ENCODE measurements at regions not wholly inside any gene's neighbourhood (a gene's known extent, or its start where the extent isn't known, plus 50 kb on each side); places are given as distances from the start of the nearest gene placed in this dataset.

- TF ChIP-seq, protein P1, sequence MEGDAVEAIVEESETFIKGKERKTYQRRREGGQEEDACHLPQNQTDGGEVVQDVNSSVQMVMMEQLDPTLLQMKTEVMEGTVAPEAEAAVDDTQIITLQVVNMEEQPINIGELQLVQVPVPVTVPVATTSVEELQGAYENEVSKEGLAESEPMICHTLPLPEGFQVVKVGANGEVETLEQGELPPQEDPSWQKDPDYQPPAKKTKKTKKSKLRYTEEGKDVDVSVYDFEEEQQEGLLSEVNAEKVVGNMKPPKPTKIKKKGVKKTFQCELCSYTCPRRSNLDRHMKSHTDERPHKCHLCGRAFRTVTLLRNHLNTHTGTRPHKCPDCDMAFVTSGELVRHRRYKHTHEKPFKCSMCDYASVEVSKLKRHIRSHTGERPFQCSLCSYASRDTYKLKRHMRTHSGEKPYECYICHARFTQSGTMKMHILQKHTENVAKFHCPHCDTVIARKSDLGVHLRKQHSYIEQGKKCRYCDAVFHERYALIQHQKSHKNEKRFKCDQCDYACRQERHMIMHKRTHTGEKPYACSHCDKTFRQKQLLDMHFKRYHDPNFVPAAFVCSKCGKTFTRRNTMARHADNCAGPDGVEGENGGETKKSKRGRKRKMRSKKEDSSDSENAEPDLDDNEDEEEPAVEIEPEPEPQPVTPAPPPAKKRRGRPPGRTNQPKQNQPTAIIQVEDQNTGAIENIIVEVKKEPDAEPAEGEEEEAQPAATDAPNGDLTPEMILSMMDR (IDR thresholded peaks at IDR 0.05; ENCODE audit: low read depth, low read length, missing input control), result no peak
- TF ChIP-seq ATF3 (IDR thresholded peaks at IDR 0.05), result no peak
- TF ChIP-seq SP1 (IDR thresholded peaks at IDR 0.05), result no peak
- TF ChIP-seq JUND (IDR thresholded peaks at IDR 0.05), result no peak
- no peak for TF ChIP-seq REST (IDR thresholded peaks at IDR 0.05)
- TF ChIP-seq GABPA (IDR thresholded peaks at IDR 0.05 in 1 of 2, conservative IDR thresholded peaks at IDR 0.05 in 1 of 2), result no peak
- no peak for TF ChIP-seq EGR1 (IDR thresholded peaks at IDR 0.05; ENCODE audit: low read depth in 2 of 2)
- no peak for TF ChIP-seq RAD21 (IDR thresholded peaks at IDR 0.05)
- TF ChIP-seq HNF4A (conservative IDR thresholded peaks at IDR 0.05), result no peak
- TF ChIP-seq ZBTB33 (IDR thresholded peaks at IDR 0.05), result no peak
- TF ChIP-seq NR2F2 (IDR thresholded peaks at IDR 0.05), result no peak
Measured at GRCh38 chr1:235918465-235918864, 51.8 kb upstream of the LYST start.
